HG03108 (cell line): ENCODE measurements at regions not wholly inside any gene's neighbourhood (a gene's known extent, or its start where the extent isn't known, plus 50 kb on each side); places are given as distances from the start of the nearest gene placed in this dataset.
A peak's percentile ranks its signal among the peaks of the same experiment; 100 is the strongest.

ENCODE experiments used
- ATAC-seq: cut with Tn5 transposase; IDR thresholded peaks from one replicate; pipeline ENCODE4 v1.9.1; 2021; ENCODE audit warnings: moderate library complexity; ENCODE audit not compliant: unreplicated experiment

DNA sequence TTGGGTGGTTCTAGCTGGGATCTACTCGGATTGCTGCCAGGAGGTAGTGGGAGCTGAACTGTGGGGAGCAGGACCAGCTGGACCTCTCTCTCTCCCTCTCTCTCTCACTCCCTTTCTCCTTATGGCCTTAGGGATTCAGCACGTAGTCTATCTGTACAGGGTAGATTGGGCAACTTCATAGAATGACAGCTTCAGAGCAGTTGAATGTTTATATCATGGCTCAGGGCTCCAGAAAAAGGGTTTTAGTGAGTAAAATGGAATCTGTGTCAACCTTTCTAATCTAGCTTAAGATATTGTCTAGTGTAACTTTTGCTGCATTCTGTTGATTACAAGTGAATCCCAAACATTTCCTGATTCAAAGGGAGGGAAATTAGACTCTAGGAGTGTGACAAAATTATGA is 127.7 kb upstream of the PDGFD start:
- no peak for ATAC-seq

DNA sequence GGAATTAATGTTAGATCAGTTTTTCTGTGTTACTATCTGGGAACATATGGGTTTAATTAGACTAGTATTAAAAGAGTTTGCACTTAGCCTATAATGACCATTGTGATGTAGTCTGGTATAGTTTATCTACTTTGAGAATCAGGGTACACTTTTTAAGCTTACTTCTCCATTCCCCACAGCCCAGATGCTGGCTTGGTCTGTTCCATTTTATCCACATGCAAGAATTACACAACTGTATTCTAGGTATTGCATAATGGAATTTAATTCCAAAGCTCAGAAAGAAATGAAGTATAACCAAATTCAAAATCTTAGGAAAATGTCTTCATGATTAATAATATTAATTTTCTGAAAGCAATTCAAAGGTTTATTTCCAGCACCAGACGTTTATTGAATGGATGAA is 122.2 kb upstream of the PDGFD start:
- no peak for ATAC-seq

DNA sequence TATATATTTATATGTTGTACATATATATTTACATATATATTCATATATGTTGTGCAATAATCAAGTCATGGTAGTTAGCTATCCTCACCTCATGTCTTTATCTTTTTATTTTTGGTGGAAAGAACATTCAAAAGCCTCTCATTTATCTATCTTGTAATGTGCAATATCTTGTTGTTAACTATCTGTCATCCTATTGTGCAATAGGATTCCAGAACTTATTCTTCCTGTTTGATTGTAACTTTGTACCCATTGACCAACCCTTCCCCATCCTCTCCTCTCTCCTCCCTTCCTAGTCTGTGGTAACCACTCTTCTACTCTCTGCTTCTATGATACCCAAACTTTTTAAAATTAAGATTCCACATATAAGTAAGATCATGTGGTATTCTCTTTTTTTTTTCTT is 115.6 kb upstream of the PDGFD start:
- no peak for ATAC-seq

DNA sequence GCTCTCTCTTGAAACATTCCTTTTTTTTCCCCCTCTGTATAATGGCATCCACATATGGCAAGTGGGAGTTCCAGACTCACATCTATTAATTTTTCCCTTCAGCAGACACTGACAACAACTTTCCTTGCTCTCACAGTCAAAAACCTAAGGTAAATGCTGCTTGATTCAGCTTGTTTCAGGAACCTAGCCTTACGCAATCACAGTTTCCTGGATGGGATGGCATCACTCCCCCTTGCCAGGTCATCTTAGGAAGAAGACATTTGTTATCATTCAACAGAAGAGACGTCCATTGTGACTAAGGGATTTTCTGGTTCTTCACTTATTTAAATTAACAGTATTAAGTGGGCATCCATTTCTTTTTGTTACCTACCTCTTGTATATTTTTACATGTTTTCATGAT is 112.0 kb upstream of the PDGFD start:
- no peak for ATAC-seq

DNA sequence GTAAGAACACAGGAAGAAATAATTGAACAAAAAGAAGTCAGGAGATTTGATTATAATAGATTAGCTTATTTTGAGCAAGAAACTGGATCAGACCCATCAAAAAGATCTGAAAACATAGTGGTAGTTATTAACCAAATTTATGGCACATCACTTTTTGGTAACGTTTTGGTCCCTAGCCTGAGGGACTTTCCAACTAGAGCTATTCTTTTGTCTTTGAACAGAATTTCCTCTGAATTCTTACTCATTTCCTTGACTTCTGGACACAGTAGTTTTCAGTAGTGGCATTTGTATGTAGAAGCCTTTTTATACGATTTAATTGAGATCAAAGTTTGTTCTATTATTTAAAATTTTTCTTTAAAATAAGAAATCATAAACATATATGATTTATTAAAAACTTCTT is 96.5 kb upstream of the PDGFD start:
- no peak for ATAC-seq

DNA sequence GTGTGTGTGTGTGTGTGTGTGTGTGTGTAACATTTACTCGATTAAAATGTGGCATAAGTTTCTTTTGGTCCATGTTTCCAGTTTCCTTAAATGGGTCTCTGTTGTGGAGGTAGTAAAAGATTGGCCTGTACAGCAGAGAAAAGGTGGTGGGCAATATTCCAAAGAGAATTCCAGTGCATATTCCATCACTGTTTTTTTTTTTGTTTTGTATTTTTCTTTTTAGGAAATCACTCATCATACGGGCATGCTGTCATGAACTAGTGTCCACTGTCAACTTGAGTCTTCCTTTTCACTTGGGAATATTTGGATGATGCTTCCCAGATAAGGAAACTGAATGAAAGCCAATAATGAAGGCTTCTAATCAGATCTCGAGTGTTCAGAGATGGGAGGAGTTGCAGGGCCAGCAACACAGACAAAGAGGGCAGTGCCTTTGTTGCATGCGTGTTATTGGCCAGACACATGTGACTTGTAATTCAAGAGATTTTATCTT is 95.2 kb upstream of the PDGFD start:
- no peak for ATAC-seq

DNA sequence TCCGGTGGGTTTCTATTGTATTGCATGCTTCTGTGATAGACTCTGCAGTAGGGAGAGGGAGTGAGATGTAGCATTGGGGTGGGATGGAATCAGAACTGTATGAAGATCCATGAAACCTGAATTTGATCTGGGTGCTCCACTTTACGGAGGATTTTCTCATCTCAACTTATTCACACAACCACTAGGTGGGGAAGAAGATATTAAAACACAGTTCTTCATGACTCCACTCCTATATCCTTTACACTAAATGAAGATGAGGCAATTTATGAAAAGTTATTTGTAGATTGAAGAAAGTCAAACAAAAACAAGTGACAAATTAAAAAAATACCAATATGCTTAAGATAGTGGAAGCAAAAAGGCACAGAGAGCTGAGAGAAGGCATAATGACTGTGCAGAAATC is 92.6 kb upstream of the PDGFD start:
- no peak for ATAC-seq

DNA sequence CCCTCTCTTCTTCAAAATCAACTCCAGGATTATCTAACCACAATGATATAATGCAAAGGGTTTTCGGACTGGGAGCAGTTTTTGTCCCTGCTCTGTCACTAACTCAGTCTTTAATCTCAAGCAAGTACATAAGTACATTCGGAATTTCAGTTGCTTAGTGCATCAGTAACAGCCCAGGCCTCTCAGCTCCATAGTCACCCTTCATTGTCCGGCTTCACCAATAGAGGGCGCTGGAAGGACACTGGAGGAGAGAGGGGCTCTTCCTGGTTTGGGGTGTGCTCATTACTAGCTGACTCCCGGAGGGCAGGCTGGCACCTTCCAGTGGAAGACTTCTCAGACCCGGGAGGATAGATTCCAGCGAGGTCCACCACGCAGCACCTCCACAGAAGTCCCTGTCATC is 90.4 kb upstream of the PDGFD start:
- ATAC-seq: peak; percentile 61

DNA sequence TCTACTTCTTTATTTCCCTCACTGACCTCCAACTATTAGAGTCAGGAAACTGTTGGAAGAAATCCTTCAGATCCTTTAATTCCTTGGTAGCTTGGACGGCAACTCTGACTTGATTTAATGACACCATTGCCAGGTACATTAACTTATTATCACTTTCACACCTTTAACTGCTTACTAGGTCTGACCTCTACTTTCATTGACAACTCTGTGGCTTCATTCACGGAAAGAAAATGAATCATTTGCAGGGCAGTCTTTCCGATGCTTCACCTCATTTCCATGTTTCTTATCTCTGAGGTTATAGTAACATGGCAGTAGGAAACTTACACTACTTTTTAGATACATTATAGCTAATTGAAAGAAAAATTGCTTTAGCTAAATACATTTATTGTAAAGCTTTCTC is 82.6 kb upstream of the PDGFD start:
- no peak for ATAC-seq

DNA sequence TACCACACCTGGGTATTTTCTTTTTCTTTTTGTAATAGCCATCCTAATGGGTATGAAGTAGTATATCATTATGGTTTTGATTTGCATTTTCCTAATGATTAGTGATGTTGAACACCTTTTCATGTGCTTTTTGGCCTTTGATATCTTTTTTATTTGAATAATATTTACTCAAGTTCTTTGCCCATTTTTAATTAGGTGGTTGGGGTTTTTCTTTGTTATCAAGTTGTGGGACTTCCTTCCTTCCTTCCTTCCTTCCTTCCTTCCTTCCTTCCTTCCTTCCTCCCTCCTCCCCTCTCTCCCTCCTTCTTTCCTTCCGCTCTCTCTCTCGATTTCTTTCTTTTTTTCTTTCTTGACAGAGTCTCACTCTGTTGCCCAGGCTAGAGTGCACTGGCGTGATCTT is 75.0 kb upstream of the PDGFD start:
- ATAC-seq: no peak

DNA sequence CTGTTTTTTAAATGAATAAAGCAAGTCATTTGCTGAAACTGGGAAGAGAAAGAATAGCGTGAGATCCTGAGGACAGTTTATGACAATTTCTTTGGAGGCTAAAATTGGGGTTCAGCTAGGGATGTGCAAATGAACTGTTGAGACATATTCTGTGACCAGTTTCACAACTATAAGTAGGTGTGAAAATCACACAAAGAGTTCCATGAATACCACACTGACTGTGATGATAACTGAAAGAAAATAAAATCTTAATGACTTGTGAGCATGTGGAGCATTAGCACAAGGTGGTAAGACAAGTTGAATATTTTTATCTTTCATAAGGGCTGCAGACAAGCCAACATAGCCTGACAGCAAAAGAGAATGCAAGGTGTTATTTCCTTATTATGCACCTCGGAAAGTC is 61.1 kb upstream of the PDGFD start:
- ATAC-seq: no peak

DNA sequence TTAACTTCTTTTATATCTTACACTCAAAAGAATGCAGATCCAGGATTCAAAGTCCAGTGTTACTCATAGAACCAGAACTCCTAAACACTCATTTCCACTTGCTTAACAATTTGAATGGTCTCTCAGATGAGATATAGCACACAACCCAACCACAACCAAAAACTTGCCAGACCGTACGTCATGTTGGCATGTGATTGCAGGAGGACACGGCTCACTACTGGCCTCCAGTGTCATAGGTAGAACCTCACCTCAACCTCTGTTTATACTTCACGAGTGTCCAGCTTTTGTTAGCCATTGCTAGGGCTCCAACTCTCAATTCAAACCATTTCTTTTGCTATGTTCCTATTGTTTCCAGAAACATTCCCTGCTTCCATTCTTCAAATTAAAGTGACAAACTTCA is 58.5 kb upstream of the PDGFD start:
- ATAC-seq: no peak

DNA sequence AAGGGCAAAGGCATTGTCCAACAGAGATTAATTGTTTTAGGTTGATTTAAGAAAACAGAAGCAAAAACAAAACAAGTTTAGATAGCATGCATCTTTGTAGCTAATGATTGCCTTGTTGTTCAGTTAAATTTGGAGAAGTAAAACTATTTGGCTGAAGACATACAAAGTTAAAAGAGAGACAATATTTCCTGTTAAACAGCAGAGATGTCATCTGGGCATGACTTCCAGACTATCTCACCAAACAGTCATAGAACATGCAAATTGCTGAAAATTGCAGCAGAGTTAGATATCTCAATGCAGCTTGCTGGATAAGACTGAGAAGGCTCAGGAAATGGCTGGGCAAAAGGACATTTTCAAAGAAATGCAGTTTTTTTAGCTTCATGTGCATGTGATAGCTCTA is 57.5 kb upstream of the PDGFD start:
- ATAC-seq: no peak

DNA sequence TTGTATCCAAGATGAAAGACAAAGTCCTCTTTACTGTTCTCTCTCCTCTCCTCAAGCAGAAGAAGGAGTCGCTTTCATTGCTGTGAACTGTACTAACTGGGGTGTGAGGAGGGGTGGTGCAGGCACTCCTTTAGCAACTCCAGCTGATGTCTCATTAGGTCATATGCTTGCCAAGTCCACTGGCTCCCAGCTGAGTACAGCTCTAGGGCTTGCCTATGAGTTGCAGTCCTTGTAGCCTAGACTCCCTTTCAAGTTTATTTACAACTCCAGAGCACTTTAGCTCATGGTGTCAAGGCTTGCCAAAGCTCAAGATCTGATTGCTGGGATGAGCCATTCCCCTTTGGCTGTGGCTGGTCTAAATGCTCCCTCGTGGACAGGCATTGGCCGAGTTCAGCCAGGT is 55.1 kb upstream of the PDGFD start:
- no peak for ATAC-seq

DNA sequence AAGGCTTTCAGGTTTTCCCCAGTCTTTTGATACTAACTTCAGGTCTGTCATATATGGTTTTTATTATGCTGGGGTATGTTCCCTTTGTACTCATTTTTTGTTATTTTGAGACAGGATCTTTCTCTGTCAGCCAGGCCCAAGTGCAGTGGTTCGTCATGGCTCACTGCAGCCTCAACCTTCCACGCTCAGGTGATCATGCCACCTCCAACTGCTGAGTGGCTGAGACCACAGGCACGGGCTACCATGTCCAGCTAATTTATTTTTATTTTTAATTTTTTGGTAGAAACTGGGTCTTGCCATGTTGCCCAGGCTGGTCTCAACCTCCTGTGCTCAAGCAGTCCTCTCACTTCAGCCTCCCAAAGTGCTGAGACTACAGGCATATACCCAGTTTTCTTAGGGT is 50.6 kb upstream of the PDGFD start:
- ATAC-seq: no peak
